HUES6 (cell line): ENCODE measurements at regions not wholly inside any gene's neighbourhood (a gene's known extent, or its start where the extent isn't known, plus 50 kb on each side); places are given as distances from the start of the nearest gene placed in this dataset.
"Not testable (repeated sequence)": the region's sequence is repeated elsewhere in the genome, so short reads cannot be mapped to it uniquely, and the experiment has no call there.

Experiments
- H3K27ac ChIP-seq: 2 replicates; pipeline ENCODE4 v1.7.0; 2013; ENCODE audit warnings: low read depth, mild to moderate bottlenecking, low read length, inconsistent platforms
- H3K27me3 ChIP-seq: 2 replicates; pipeline ENCODE4 v1.6.1; 2013; ENCODE audit warnings: low read length; ENCODE audit not compliant: control insufficient read depth, insufficient read depth
- H3K36me3 ChIP-seq: 2 replicates; pipeline ENCODE4 v1.6.1; 2013; ENCODE audit warnings: low read length; ENCODE audit not compliant: control insufficient read depth, insufficient read depth
- H3K4me1 ChIP-seq: 2 replicates; pipeline ENCODE4 v1.6.1; 2013; ENCODE audit warnings: low read length; ENCODE audit not compliant: control insufficient read depth, insufficient read depth
- H3K4me3 ChIP-seq: 2 replicates; pipeline ENCODE4 v1.5.1; 2013; ENCODE audit warnings: low read depth, low read length
- H3K9ac ChIP-seq: one replicate; pipeline ENCODE4 v1.6.1; 2013; ENCODE audit warnings: mild to moderate bottlenecking, low read length
- H3K9me3 ChIP-seq: 2 replicates; pipeline ENCODE4 v1.6.1; 2013; ENCODE audit warnings: low read depth, low read length; ENCODE audit not compliant: control insufficient read depth, insufficient read depth

DNA sequence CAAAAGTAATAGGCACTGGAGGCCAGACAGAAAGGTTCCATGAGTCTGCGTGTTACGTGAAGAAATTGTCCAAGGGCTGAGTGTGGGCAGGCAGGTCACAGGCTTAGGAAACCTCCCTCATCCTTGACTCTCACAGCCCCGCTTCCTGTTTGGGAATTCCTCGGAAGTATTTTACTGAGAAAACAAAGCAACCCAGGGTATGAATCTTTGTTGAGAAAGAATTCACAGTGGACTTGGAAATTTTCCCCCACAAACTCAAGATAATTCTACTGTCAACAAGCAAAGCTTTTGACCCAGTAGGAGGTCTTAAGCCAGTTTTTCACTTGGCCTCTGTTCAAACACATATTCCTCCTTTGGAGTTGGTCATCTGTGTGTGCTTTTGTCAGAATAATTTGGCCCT lies 377.1 kb upstream of the TPM1 start:
- Histone ChIP-seq H3K4me3 (no peak overlapping the region), H3K27ac (no peak overlapping the region), H3K9ac (no peak overlapping the region), H3K36me3 (no peaks in the 10 kb centered on the region), H3K27me3 (no peaks in the 10 kb centered on the region), H3K4me1 (no peaks in the 10 kb centered on the region), H3K9me3 (no peaks in the 10 kb centered on the region; the same call in 1 of the 2 replicates)

DNA sequence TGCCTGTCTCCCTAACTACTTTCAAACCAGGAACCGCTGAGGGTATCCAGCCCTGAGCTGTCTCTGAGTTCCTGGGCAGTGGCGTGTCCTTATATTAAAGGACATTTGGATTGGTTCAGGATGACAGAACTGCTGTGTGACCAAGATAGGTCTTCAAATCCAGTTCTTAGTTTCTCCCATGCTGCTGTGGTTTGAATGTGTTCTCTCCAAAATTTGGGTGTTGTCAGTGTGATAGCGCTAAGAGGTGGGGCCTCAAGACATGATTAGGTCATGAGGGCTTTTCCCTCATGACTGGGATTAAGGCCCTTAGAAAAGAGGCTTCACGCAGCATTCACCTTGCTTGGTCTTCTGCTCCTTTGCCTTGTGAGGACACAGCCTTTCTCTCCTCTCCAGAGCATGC lies 376.5 kb upstream of the TPM1 start:
- Histone ChIP-seq H3K9me3 (peaks cover 2% of the 10 kb centered on the region; the same call in 1 of the 2 replicates), H3K36me3 (no peaks in the 10 kb centered on the region), H3K27me3 (no peaks in the 10 kb centered on the region), H3K4me3 (no peak overlapping the region), H3K4me1 (no peaks in the 10 kb centered on the region), H3K27ac (no peak overlapping the region), H3K9ac (no peak overlapping the region)

DNA sequence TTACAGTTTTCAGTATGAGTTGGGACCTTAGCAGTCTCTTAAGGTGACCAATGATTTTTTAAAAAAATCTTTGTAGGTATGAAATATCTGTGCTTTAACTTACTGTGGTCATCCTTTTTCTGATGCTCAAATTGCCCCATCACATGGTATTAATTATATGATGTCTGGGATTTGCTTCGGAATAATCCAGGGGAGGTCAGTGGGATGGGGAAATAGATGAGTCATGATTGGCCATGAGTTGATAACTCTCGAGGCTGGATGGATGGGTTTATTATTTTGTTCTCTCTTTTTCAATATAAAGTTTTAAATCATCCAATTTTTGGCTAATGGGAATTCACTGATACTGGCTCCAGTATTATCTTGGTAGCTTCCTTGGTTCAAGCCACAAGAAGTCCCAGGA lies 370.3 kb upstream of the TPM1 start:
- no peak overlapping the region for H3K4me3 ChIP-seq
- H3K9ac ChIP-seq, result no peak overlapping the region
- H3K27ac ChIP-seq, result no peak overlapping the region
- peaks cover 2% of the 10 kb centered on the region; the same call in 1 of the 2 replicates for H3K9me3 ChIP-seq
- no peaks in the 10 kb centered on the region; the same call in 1 of the 2 replicates for H3K36me3 ChIP-seq
- H3K4me1 ChIP-seq, result no peaks in the 10 kb centered on the region
- H3K27me3 ChIP-seq, result no peaks in the 10 kb centered on the region

DNA sequence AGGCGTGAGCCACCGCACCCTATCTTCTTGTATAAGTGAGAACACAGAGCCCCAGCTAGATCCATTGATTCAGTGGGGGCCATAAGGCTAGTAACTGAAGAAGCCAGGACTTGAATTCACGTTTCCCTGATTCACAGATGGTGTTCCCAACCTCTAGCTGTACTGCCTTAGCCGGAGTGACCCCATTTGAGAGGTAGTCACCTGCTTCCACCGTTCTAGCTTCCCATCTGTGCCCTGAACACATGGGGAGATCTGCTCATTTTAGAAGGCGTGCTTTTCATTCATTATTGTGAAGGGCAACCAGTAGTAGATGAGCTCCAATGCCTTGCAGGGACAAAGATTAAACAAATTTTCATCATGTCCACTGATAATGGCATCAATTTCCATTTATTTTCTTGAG lies 365.7 kb upstream of the TPM1 start:
- Histone ChIP-seq H3K36me3 (no peaks in the 10 kb centered on the region; the same call in 1 of the 2 replicates), H3K4me3 (no peak overlapping the region), H3K9ac (no peak overlapping the region), H3K4me1 (no peaks in the 10 kb centered on the region), H3K27me3 (no peaks in the 10 kb centered on the region), H3K27ac (no peak overlapping the region), H3K9me3 (no peaks in the 10 kb centered on the region)

DNA sequence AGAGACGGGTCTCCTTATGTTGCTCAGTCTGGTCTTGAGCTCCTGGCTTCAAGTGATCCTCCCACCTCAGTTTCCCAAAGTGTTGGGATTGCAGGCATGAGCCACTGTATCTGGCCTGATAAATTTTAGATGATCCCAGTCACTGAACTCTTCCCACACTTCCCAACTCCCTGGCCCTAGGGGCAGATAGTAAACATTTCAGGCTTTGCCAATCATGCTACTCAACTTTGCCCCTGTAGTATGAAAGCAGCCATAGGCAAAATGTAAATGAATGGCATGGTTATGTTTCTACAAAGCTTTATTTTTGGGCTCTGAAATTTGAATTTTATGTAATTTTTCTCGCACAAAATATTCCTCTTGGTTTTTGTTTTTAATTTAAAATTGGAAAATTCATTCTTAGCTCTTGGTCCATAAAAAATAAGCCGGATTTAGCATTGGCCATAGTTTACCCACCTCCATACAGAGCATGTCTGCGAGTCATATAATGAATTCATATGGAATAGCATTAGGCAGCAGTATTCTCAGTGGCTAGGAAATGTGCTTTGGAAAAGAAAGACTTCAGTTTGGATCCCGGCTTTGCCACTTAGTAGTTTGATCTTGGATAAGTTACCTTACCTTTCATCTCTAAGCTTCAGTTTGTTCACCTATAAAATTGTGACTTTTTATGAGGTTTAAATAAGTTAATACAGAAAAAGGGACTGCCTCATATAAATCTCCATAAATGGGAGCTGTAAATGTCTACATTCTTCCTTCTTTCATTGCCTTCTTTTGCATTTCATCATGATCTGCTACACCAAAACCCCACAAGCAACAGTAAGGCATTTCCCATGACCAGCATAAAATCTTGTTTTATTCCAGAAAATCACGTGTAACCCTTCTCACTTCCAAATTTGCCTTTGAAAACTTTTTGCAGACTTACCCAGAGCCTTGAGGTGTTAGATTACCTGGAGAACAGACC lies 360.3 kb upstream of the TPM1 start:
- Histone ChIP-seq H3K4me3 (no peak overlapping the region), H3K9me3 (no peaks in the 10 kb centered on the region), H3K27ac (no peak overlapping the region), H3K4me1 (no peaks in the 10 kb centered on the region), H3K9ac (no peak overlapping the region), H3K27me3 (no peaks in the 10 kb centered on the region), H3K36me3 (no peaks in the 10 kb centered on the region)

DNA sequence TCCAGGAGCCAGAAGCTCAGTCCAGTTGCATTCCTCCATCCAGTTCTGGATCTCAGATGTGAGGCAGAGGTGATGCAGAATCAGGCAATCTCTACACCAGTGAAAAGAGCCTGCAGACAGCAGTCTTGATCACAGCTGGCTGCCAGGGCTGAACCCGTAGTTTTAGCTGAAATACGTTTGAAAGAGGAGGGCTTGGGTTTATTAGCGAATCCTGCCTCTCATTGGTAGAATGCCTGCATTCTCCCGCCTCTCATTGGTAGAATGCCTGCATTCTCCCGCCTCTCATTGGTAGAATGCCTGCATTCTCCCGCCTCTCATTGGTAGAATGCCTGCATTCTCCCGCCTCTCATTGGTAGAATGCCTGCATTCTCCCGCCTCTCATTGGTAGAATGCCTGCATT lies 359.4 kb upstream of the TPM1 start:
- not testable (repeated sequence) for H3K27me3 ChIP-seq, H3K27ac ChIP-seq, H3K4me1 ChIP-seq, H3K36me3 ChIP-seq, H3K9ac ChIP-seq, H3K4me3 ChIP-seq, H3K9me3 ChIP-seq

DNA sequence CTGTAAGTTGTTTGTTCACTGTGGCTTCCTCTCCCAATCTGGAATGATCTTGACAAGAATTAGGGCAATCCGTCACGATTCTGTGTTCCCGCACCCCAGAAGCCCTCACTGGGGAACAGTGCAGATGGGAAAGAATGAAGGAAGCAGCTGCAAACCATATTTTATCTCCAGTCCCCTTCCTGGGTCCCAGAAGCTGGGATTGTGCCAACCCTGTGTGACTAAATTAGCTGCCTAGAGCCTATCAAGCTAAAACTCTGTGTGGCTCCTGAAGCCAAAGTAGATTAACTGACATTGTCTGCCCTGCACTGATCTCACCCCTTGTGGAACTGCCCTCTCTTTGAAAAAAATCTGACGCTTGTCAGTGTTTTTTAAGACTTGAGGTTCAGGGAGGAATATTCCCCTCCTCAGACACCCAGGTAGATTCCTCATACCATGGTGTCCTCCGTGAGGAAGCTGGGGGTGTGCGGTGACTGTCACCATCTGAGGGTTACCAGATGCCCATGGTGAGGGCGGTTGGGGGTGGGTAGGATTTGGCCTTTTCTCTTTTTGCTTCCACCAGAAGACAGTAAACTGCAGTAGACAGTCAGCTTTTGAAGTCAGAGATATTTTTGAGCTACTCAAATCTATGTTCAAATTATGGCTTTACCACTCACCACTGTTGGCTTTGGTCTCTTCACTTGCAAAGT lies 358.3 kb upstream of the TPM1 start:
- H3K27ac ChIP-seq, result no peak overlapping the region

GRCh38 chr15:62691008-62691407 lies 351.5 kb upstream of the TPM1 start:
- no peak overlapping the region for H3K9ac ChIP-seq
- H3K27ac ChIP-seq, result no peak overlapping the region
- peaks cover 4% of the 10 kb centered on the region; the same call in 1 of the 2 replicates for H3K9me3 ChIP-seq
- peaks cover 3% of the 10 kb centered on the region; the same call in 1 of the 2 replicates for H3K36me3 ChIP-seq
- H3K4me3 ChIP-seq, result no peak overlapping the region
- H3K4me1 ChIP-seq, result no peaks in the 10 kb centered on the region
- H3K27me3 ChIP-seq, result no peaks in the 10 kb centered on the region

More for the DNA sequence above, 358.3 kb upstream of the TPM1 start:
- Histone ChIP-seq H3K4me3 (no peak overlapping the region), H3K36me3 (no peaks in the 10 kb centered on the region), H3K9me3 (peaks cover under 1% of the 10 kb centered on the region; the same call in 1 of the 2 replicates), H3K9ac (no peak overlapping the region), H3K4me1 (no peaks in the 10 kb centered on the region), H3K27me3 (no peaks in the 10 kb centered on the region)

DNA sequence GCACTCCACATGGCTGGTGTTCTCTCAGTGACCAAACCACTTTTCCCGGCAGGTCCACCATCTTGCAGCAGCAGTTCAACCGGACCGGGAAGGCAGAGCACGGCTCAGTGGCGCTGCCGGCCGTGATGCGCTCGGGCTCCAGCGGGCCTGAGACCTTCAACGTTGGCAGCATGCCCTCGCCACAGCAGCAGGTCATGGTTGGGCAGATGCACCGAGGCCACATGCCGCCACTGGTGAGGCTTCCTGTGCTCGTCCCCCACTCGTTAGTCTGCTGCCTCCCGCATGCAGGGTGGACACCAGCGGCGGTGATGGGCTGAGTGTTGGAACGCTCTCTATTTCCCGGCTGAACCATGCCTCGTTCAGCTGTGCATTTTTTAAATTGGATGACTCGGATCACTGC lies 344.9 kb upstream of the TPM1 start:
- H3K4me1 ChIP-seq, result no peaks in the 10 kb centered on the region
- no peaks in the 10 kb centered on the region for H3K27me3 ChIP-seq
- H3K36me3 ChIP-seq, result peaks cover 18% of the 10 kb centered on the region; the same call in 1 of the 2 replicates
- H3K9me3 ChIP-seq, result no peaks in the 10 kb centered on the region
- no peak overlapping the region for H3K4me3 ChIP-seq
- no peak overlapping the region for H3K27ac ChIP-seq
- H3K9ac ChIP-seq, result no peak overlapping the region

DNA sequence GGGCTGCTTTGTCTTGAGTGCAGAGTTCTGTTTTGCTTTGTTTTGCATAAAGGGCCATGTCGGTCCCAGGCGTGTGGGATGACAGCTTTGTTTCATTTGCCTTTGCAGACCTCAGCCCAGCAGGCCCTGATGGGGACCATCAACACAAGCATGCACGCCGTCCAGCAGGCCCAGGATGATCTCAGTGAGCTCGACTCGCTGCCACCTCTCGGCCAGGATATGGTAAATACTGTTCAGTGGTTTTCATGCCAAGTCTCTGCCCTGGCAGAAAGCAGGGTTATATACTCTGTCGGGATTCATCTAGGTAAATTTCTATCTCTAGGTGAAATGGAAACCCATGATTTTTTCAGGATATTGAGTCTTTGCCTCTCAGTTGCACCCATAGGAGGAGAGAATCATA lies 343.9 kb upstream of the TPM1 start:
- no peaks in the 10 kb centered on the region for H3K27me3 ChIP-seq
- H3K4me3 ChIP-seq, result no peak overlapping the region
- no peaks in the 10 kb centered on the region for H3K9me3 ChIP-seq
- H3K36me3 ChIP-seq, result peaks cover 19% of the 10 kb centered on the region; the same call in 1 of the 2 replicates
- H3K27ac ChIP-seq, result no peak overlapping the region
- H3K9ac ChIP-seq, result no peak overlapping the region
- no peaks in the 10 kb centered on the region for H3K4me1 ChIP-seq

GRCh38 chr15:62706317-62706716 lies 336.2 kb upstream of the TPM1 start:
- H3K27me3 ChIP-seq, result no peaks in the 10 kb centered on the region
- no peak overlapping the region for H3K27ac ChIP-seq
- H3K9ac ChIP-seq, result no peak overlapping the region
- no peak overlapping the region for H3K4me3 ChIP-seq
- 0 out of 2 replicates have a peak, but pooled peaks cover 10% of the 10 kb centered on the region for H3K4me1 ChIP-seq
- peaks cover 16% of the 10 kb centered on the region; the same call in 1 of the 2 replicates for H3K36me3 ChIP-seq
- no peaks in the 10 kb centered on the region for H3K9me3 ChIP-seq
